ENCODE measurements at regions not wholly inside any gene's neighbourhood (a gene's known extent, or its start where the extent isn't known, plus 50 kb on each side); places are given as distances from the start of the nearest gene placed in this dataset.

- no peak overlapping the region for H3K4me3 Mint-ChIP-seq
- no peaks in the 10 kb centered on the region for H3K4me1 Mint-ChIP-seq
- H3K36me3 Mint-ChIP-seq (ENCODE audit: low read depth) = no peaks in the 10 kb centered on the region
- no peak for DNase-seq
- CTCF ChIA-PET = no interaction called here
- POLR2A ChIA-PET = no interaction called here
- peaks cover 12% of the 10 kb centered on the region for H3K9me3 Mint-ChIP-seq
- H3K27ac Mint-ChIP-seq = no peak overlapping the region
- peaks cover 14% of the 10 kb centered on the region for H3K27me3 Mint-ChIP-seq
Observed at GRCh38 chr7:388023-388960, 98.3 kb downstream of the FOXL3 start.

DNA sequence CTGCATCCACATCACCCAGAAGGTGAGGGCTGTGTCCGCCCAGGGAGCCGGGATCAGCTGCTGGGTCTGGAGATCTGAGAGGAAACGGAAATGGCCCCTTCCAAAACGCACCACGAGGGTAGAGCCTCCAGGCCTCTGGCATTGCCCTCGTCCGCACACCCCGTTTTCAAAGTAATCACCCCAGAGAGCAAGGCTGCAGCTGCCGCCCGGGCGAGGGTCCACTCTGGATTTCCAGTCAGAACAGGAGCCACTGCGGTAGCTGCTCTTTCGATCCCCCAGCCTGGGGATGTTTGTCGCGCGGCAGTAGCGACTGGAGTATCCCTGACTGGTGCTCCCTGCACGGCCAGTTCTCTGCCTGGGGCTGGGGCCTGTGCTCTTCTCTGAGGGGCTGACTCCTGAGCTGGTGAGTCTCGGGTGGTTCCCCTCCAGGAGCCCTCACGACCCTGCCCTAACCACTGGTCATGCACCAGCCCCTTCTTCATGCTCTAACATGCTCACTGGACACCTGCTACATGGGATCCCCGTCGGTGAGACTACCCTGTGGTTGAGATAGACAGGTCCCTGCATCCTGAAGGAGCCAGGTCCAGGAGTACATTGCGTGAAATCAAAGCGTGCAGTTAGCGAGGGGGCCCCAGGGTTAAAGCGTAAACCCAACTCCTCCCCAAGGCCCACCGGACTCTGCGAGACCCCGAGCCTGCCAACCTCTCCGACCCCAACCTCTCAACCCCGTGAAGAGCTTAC is 99.2 kb downstream of the FOXL3 start:
- H3K4me1 Mint-ChIP-seq = no peaks in the 10 kb centered on the region
- no peaks in the 10 kb centered on the region for H3K36me3 Mint-ChIP-seq (ENCODE audit: low read depth)
- peaks cover 5% of the 10 kb centered on the region for H3K9me3 Mint-ChIP-seq
- ChIA-PET CTCF (no interaction called here), POLR2A (no interaction called here)
- H3K4me3 Mint-ChIP-seq = no peak overlapping the region
- no peak overlapping the region for H3K27ac Mint-ChIP-seq
- no peak for DNase-seq
- peaks cover 6% of the 10 kb centered on the region for H3K27me3 Mint-ChIP-seq

DNA sequence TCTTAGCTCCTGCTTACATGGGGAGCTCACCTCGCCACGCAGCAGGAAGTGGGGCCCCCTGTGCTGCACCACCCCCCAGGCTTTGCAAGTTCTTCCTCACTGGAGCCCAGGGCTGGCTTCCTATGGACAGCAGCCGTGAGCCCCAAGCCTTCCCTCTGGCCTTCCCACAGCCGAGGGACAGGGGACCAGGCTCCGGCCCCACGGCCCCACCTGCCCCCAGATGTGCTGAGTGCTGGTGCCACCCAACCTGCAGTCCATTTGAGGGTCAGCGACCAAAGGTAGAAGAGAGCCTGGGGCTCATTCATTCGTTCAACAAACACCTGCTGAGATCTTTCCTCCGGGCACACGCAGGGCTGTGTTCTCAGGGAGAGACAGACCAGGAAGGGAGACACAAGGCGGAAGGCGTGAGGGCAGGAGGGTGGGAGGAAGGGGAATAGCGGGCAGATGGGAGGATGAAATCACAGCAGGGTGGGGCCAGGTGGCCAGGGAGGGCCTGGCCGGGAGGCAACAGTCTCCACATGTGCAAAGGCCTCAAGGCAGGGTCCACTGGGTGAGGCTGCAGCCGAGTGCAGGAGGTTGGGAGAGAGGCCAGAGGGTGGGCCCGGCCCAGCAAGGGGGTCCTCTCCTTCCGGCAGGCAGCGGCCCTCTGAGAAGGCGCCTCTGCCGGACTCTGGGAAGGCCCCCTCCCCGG is 100.1 kb downstream of the FOXL3 start:
- CTCF ChIA-PET = no interaction called here
- peak overlapping the region; percentile 42 for H3K27ac Mint-ChIP-seq
- no peak overlapping the region for H3K4me3 Mint-ChIP-seq
- H3K9me3 Mint-ChIP-seq = peaks cover 5% of the 10 kb centered on the region
- DNase-seq = no peak
- H3K36me3 Mint-ChIP-seq (ENCODE audit: low read depth) = no peaks in the 10 kb centered on the region
- H3K27me3 Mint-ChIP-seq = no peaks in the 10 kb centered on the region
- no peaks in the 10 kb centered on the region for H3K4me1 Mint-ChIP-seq
- POLR2A ChIA-PET = no interaction called here

DNA sequence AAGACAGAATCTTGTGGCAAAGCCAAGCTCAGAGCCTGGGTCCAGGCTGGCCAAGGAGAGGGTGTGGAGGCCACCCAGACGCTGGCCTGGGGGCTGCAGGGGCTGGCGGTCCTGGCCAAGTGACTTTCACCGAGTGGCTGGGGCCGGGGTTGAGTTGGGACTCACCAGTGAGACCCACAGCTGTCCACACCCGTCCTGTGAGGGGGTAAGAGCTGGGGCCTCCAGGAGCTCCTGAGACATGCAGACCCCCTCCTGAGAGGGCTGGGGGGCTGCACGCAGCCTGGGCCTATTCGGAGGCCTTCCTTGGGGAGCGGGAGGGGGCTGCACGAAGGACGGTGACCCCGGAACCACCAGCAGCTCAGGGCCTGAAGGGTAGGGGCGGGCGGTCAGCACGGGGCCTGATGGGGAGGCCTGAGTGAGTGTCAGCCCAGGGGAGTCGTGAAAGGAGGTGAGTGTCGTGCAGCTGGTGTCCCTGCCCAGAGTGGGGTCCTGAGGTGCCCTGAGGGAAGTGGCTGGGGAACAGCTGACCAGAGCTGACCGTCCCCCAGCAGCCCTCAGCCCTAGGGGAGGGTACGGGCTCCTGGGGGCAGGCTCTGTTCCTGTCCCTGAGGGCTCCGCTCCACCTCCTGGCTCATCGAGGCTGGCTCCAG is 100.9 kb downstream of the FOXL3 start:
- no peak for DNase-seq

GRCh38 chr7:391411-391951 is 101.5 kb downstream of the FOXL3 start:
- H3K36me3 Mint-ChIP-seq (ENCODE audit: low read depth) = peaks cover 3% of the 10 kb centered on the region
- DNase-seq = no peak
- no peak overlapping the region for H3K4me3 Mint-ChIP-seq

More for the DNA sequence above, 100.9 kb downstream of the FOXL3 start:
- Mint-ChIP-seq H3K4me1 (no peaks in the 10 kb centered on the region), H3K9me3 (peaks cover 13% of the 10 kb centered on the region), H3K27ac (no peak overlapping the region), H3K27me3 (no peaks in the 10 kb centered on the region), H3K36me3 (ENCODE audit: low read depth) (peaks cover under 1% of the 10 kb centered on the region), H3K4me3 (no peak overlapping the region)
- CTCF ChIA-PET = no interaction called here
- POLR2A ChIA-PET = no interaction called here

GRCh38 chr7:391961-392524 is 102.1 kb downstream of the FOXL3 start:
- POLR2A ChIA-PET = no interaction called here
- CTCF ChIA-PET = interaction anchor here (0.5 kb wide), 1 partner anchor 129 kb away, joined by 4 read pairs; no protein-coding TSS in a partner anchor
- Mint-ChIP-seq H3K4me1 (no peaks in the 10 kb centered on the region), H3K9me3 (peaks cover 22% of the 10 kb centered on the region), H3K27ac (no peak overlapping the region), H3K4me3 (no peak overlapping the region), H3K36me3 (ENCODE audit: low read depth) (peaks cover 3% of the 10 kb centered on the region), H3K27me3 (peaks cover 2% of the 10 kb centered on the region)
- no peak for DNase-seq

More at GRCh38 chr7:391411-391951, 101.5 kb downstream of the FOXL3 start:
- ChIA-PET POLR2A (no interaction called here), CTCF (no interaction called here)
- peaks cover 2% of the 10 kb centered on the region for H3K27me3 Mint-ChIP-seq
- no peak overlapping the region for H3K27ac Mint-ChIP-seq
- no peaks in the 10 kb centered on the region for H3K4me1 Mint-ChIP-seq
- peaks cover 19% of the 10 kb centered on the region for H3K9me3 Mint-ChIP-seq

DNA sequence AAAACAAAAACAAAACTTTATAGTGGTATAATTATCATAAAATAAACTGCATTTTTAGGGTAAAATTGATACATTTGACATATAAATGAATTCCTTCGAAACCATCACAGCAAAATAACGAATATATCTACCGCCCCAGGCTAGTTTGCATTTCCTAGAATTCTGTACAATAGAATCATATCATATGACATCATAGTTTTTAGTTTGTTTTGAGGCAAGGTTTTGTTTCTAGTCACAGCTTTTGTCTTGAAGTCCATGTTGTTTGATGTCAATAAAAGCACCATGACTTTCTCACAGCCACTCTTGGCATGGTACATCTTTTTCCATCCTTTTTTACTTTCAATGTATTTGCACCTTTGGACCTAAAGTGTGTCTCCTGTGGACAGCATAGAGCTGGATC is 102.9 kb downstream of the FOXL3 start:
- Mint-ChIP-seq H3K27me3 (peaks cover 2% of the 10 kb centered on the region), H3K4me3 (no peak overlapping the region), H3K27ac (no peak overlapping the region), H3K9me3 (peaks cover 30% of the 10 kb centered on the region), H3K4me1 (no peaks in the 10 kb centered on the region), H3K36me3 (ENCODE audit: low read depth) (peaks cover 3% of the 10 kb centered on the region)
- CTCF ChIA-PET = no interaction called here
- DNase-seq = no peak
- POLR2A ChIA-PET = no interaction called here

DNA sequence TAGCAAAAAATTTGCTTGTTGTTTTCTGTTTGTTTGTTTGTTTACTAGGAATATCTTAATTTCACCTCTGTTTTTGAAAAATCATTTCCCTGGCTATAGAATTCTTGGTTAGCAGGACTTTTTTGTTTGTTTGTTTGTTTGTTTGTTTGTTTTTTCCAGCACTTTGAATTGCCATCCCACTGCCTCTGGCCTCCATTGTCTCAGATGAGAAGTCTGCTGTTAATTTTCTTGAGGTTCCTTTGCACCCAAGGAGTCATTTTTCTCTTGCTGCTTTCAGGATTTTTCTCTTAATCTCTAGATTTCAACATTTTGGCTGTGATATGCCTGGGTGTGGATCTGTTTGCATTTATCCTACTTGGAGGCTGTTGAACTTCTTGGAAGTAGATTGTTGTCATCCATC is 105.7 kb downstream of the FOXL3 start:
- DNase-seq = no peak
- POLR2A ChIA-PET = interaction anchor here (0.6 kb wide), 1 partner anchor 156 kb away, joined by 4 read pairs; no protein-coding TSS in a partner anchor
- Mint-ChIP-seq H3K27ac (no peak overlapping the region), H3K4me3 (no peak overlapping the region), H3K36me3 (ENCODE audit: low read depth) (peaks cover 3% of the 10 kb centered on the region), H3K27me3 (peaks cover 4% of the 10 kb centered on the region), H3K4me1 (no peaks in the 10 kb centered on the region), H3K9me3 (peaks cover 51% of the 10 kb centered on the region)
- CTCF ChIA-PET = no interaction called here

DNA sequence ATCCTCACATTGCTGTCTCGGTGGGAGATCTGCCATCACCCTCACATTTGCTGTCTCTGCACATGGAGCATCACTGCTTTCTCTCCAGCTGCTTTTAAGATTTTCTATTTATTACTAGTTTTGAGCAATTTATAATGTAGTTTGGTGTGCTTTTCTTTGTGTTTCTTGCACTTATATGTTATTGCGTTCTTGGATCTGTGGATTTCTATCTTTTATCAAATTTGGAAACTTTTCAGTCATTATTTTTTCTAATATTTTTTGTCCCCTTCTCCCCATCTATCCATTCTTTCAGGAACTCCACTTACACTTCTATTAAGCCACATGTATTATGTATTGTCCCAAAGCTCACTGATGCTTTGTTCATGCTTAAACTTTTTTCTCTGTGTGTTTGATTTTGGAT is 108.9 kb downstream of the FOXL3 start:
- CTCF ChIA-PET = no interaction called here

DNA sequence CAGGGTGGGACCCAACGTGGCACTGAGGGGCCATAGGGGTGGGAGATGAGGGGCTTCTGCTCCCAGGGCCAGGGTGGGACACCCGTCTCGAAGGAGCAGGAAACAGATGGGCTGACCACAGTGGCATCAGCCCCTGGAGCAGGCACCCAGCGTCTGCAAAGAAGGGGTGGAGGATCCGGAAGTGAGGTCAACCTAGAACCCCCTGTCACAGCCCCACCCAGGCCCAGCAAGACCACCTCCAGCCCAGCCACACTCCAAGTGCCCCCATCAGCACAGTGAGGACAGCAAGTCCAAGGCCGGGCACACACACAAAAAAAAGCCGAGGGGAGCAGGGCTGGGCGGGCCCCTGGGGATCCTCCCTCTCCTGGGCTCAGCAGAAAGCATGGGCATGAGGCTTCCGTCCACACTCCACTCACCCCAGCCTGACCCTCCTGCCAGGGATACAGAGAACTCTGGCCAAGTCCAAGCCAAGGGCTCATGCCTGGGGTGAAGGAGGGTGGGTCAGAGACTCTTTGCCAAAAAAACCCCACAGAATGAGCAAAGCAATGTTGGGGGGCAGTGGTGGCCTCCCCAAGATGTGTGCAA is 111.0 kb downstream of the FOXL3 start:
- Mint-ChIP-seq H3K4me3 (no peak overlapping the region), H3K27me3 (peaks cover 3% of the 10 kb centered on the region), H3K27ac (no peak overlapping the region), H3K36me3 (ENCODE audit: low read depth) (peaks cover under 1% of the 10 kb centered on the region), H3K4me1 (no peaks in the 10 kb centered on the region), H3K9me3 (peaks cover 37% of the 10 kb centered on the region)
- ChIA-PET POLR2A (no interaction called here), CTCF (no interaction called here)
- DNase-seq = no peak

More for the DNA sequence above, 108.9 kb downstream of the FOXL3 start:
- Mint-ChIP-seq H3K27me3 (peaks cover 4% of the 10 kb centered on the region), H3K27ac (no peak overlapping the region), H3K4me1 (no peaks in the 10 kb centered on the region), H3K36me3 (ENCODE audit: low read depth) (peaks cover 3% of the 10 kb centered on the region), H3K9me3 (peaks cover 51% of the 10 kb centered on the region), H3K4me3 (no peak overlapping the region)
- POLR2A ChIA-PET = no interaction called here
- DNase-seq = no peak

DNA sequence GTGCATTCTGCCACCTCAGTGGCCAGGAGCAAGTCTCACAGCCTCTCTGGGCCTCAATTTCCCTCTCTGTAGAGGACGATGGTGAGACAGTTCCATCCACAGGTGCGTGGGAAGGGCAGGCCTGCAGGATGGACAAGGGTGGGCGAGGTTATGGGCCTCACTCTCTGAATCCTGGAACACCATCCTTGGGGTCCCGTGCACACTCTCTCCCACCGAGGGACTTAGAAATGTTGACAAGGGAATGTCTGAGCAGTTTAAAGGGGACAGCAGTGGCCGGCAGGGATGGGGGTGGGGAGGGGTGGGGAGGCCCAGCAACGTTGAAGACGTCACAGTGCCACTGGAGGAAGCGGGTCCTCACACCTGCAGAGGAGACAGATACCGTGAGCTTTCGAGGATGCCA is 111.5 kb downstream of the FOXL3 start:
- H3K36me3 Mint-ChIP-seq (ENCODE audit: low read depth) = no peaks in the 10 kb centered on the region
- DNase-seq = no peak
- ChIA-PET CTCF (no interaction called here), POLR2A (no interaction called here)
- H3K4me3 Mint-ChIP-seq = no peak overlapping the region
- H3K9me3 Mint-ChIP-seq = peaks cover 32% of the 10 kb centered on the region
- H3K27ac Mint-ChIP-seq = no peak overlapping the region
- no peaks in the 10 kb centered on the region for H3K4me1 Mint-ChIP-seq
- peaks cover 2% of the 10 kb centered on the region for H3K27me3 Mint-ChIP-seq

DNA sequence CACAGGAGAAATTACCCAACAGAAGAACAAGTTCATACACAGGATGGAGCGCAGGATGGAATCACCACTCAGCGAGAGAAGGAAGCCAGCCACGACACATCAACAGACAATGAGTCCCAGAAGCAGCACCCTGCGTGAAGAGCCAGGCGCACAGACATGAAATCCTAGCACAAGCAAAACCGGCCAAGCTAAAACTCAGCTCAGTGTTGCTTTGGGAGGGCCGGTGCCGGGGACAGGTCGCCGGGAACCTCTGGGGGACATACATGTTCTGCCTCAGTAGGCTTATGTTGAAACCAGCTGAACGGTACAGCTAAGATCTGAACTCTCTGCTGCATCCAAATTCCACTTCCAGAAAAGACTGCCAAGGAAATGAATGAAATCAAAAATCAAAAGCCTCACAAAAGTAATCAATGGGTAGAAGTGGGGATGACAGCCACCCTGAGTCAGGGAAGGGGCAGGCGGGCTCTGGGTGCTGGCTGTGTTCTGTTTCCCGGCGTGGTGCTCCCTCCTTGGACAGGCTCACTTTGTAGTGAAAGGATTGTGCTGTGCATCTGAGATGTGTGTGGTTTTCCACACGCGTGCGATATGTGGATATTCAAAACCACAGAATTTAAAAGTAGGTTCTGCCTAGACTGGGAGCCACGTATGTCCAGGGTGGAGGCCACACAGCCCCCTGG is 114.7 kb downstream of the PDGFA start:
- no peak overlapping the region for H3K4me3 Mint-ChIP-seq
- CTCF ChIA-PET = no interaction called here
- no peaks in the 10 kb centered on the region for H3K36me3 Mint-ChIP-seq (ENCODE audit: low read depth)
- POLR2A ChIA-PET = no interaction called here
- no peak overlapping the region for H3K27ac Mint-ChIP-seq
- no peaks in the 10 kb centered on the region for H3K4me1 Mint-ChIP-seq
- DNase-seq = no peak
- H3K27me3 Mint-ChIP-seq = no peaks in the 10 kb centered on the region
- peaks cover 3% of the 10 kb centered on the region for H3K9me3 Mint-ChIP-seq
